SK-N-SH (cell line): ENCODE measurements at regions not wholly inside any gene's neighbourhood (a gene's known extent, or its start where the extent isn't known, plus 50 kb on each side); places are given as distances from the start of the nearest gene placed in this dataset.

Experiments used
- CTCF ChIA-PET: fragments of 300-600, 350-600 bp; formaldehyde crosslinking; extraction: SDS; loops from one replicate; lab custom pipeline; 2021; lab: Yijun Ruan, JAX
- POLR2A ChIA-PET: fragments of 350-600 bp; sonication (Branson Sonifier 250); formaldehyde crosslinking; extraction: SDS; loops from one replicate; lab custom pipeline; 2020; ENCODE audit warnings: antibody characterized with exemption, inconsistent platforms; lab: Yijun Ruan, JAX
- DNase-seq: peaks from one replicate; pipeline ENCODE4 v3.0.0; 2012
- H2AFZ ChIP-seq: fragments of 200-600 bp; sonication (generic); 2 replicates; pipeline ENCODE4 v1.8.1; 2016; ENCODE audit warnings: antibody characterized with exemption, mild to moderate bottlenecking, low read depth
- H3F3A ChIP-seq: fragments of 200-600 bp; sonication (generic); replicated peaks from 2 replicates; pipeline ENCODE3; 2016; ENCODE audit warnings: antibody characterized with exemption, mild to moderate bottlenecking; ENCODE audit not compliant: insufficient read depth
- H3K27ac ChIP-seq, 2 experiments: fragments of 200-500 bp in 1 of 2; fragments of 200-600 bp in 1 of 2; sonication (Bioruptor generic) in 1 of 2; sonication (generic), shearing (Covaris generic) in 1 of 2; 2 replicates each; pipeline versions ENCODE4 v1.5.1 to v1.6.1; 2014 to 2016; ENCODE audit warnings: low read depth in 2 of 2, inconsistent platforms in 1 of 2, low read length in 1 of 2, mild to moderate bottlenecking in 1 of 2, mixed read lengths in 1 of 2
- H3K27me3 ChIP-seq: fragments of 200-600 bp; sonication (generic), shearing (Covaris generic); 2 replicates; pipeline ENCODE4 v1.6.1; 2016; ENCODE audit warnings: mixed run types; ENCODE audit not compliant: insufficient read depth
- H3K36me3 ChIP-seq, 2 experiments: fragments of 200-500 bp in 1 of 2; fragments of 200-600 bp in 1 of 2; sonication (Bioruptor generic) in 1 of 2; sonication (generic) in 1 of 2; replicated peaks in 1 of 2; 2 replicates each; pipeline versions ENCODE3 to v1.5.1; 2014 to 2016; ENCODE audit warnings: low read length in 1 of 2, mild to moderate bottlenecking in 1 of 2; ENCODE audit not compliant: insufficient read depth in 2 of 2, control insufficient read depth in 1 of 2
- H3K4me1 ChIP-seq, 2 experiments: fragments of 200-500 bp in 1 of 2; fragments of 200-600 bp in 1 of 2; sonication (Bioruptor generic) in 1 of 2; sonication (generic), shearing (Covaris generic) in 1 of 2; 2 replicates each; pipeline versions ENCODE4 v1.5.1 to v1.6.1; 2014 to 2016; ENCODE audit warnings: low read depth in 1 of 2, low read length in 1 of 2, mixed run types in 1 of 2; ENCODE audit not compliant: insufficient read depth in 2 of 2, control insufficient read depth in 1 of 2
- H3K4me2 ChIP-seq: fragments of 200-600 bp; sonication (generic), shearing (Covaris generic); 2 replicates; pipeline ENCODE4 v1.6.1; 2017; ENCODE audit warnings: mixed run types
- H3K4me3 ChIP-seq, 2 experiments: fragments of 200-500 bp in 1 of 2; fragments of 200-600 bp in 1 of 2; sonication (Bioruptor generic) in 1 of 2; sonication (generic), shearing (Covaris generic) in 1 of 2; 2 replicates each; pipeline versions ENCODE4 v1.5.1 to v1.8.1; 2014 to 2016; ENCODE audit warnings: low read depth in 2 of 2, inconsistent platforms in 1 of 2, low read length in 1 of 2, mild to moderate bottlenecking in 1 of 2, mixed read lengths in 1 of 2, moderate library complexity in 1 of 2
- H3K79me2 ChIP-seq: fragments of 200-600 bp; sonication (generic); 2 replicates; pipeline ENCODE4 v1.8.1; 2017; ENCODE audit warnings: mild to moderate bottlenecking; ENCODE audit not compliant: insufficient read depth
- H3K9ac ChIP-seq: fragments of 200-600 bp; sonication (generic); 2 replicates; pipeline ENCODE4 v1.6.1; 2017; ENCODE audit warnings: mixed run types
- H3K9me2 ChIP-seq: fragments of 200-600 bp; sonication (generic); 2 replicates; pipeline ENCODE4 v1.6.1; 2017; ENCODE audit warnings: mixed run types
- H3K9me3 ChIP-seq: fragments of 200-600 bp; sonication (generic); 2 replicates; pipeline ENCODE4 v1.6.1; 2017; ENCODE audit warnings: mixed run types, mild to moderate bottlenecking, moderate library complexity
- H4K20me1 ChIP-seq: fragments of 200-600 bp; sonication (generic); 2 replicates; pipeline ENCODE4 v1.6.1; 2017; ENCODE audit warnings: mild to moderate bottlenecking, mixed run types; ENCODE audit not compliant: insufficient read depth
- FOXJ3 ChIP-seq: sonication (generic); formaldehyde crosslinking; IDR thresholded peaks from 2 replicates; pipeline ENCODE4 v1.5.1; 2020; ENCODE audit warnings: mild to moderate bottlenecking, missing genetic modification reagents
- GATA2 ChIP-seq: sonication (generic); formaldehyde crosslinking; IDR thresholded peaks from 2 replicates; pipeline ENCODE4 v1.5.0; 2020; ENCODE audit warnings: mild to moderate bottlenecking, missing genetic modification reagents
- MXI1 ChIP-seq: IDR thresholded peaks from 2 replicates; pipeline ENCODE4 v1.6.1; 2012; ENCODE audit warnings: mild to moderate bottlenecking, low read depth, low read length, improper control_type of control experiment
- NFIC ChIP-seq: IDR thresholded peaks from 2 replicates; pipeline ENCODE4 v1.4.0; 2012; ENCODE audit warnings: borderline replicate concordance
- RCOR1 ChIP-seq: fragments of 150-350 bp; IDR thresholded peaks from 2 replicates; pipeline ENCODE4 v1.6.1; 2017; ENCODE audit warnings: antibody characterized with exemption, low read length
- SIN3A ChIP-seq: IDR thresholded peaks from 2 replicates; pipeline ENCODE4 v1.6.1; 2012; ENCODE audit warnings: low read depth, mild to moderate bottlenecking, low read length, moderate library complexity, borderline replicate concordance
- WGBS: methylation state at CpG from one replicate; pipeline ENCODE4 v1.1.6; 2017; ENCODE audit warnings: low lambda C conversion rate; 5-methylcytosine and 5-hydroxymethylcytosine counted together
- TF ChIP-seq, protein P1 (sequence below): fragments of 200-600 bp; sonication (generic); IDR thresholded peaks from 2 replicates; pipeline ENCODE4 v1.6.1; 2017; ENCODE audit warnings: antibody characterized with exemption, mild to moderate bottlenecking, moderate library complexity
- TF ChIP-seq, protein P2 (sequence below): IDR thresholded peaks from 2 replicates; pipeline ENCODE4 v1.6.1; 2012; ENCODE audit warnings: mild to moderate bottlenecking, low read depth, low read length, moderate library complexity

GRCh38 chr9:85163825-85164224, 494.3 kb downstream of the NTRK2 start:
- ChIA-PET CTCF (interaction anchor here (0.6 kb wide), 1 partner anchor 31 kb away, joined by 3 read pairs; no protein-coding TSS in a partner anchor), POLR2A (no interaction called here)
- no peak overlapping the region for H3K4me3 ChIP-seq
- no peaks in the 10 kb centered on the region for H3K27me3 ChIP-seq
- H3K79me2 ChIP-seq: no peaks in the 10 kb centered on the region
- WGBS: 41% methylated on average over 2 of the region's 2 CpGs
- TF ChIP-seq MXI1 (no peak), NFIC (no peak), FOXJ3 (CRISPR knock-in tag) (no peak)
- TF ChIP-seq, protein P1, sequence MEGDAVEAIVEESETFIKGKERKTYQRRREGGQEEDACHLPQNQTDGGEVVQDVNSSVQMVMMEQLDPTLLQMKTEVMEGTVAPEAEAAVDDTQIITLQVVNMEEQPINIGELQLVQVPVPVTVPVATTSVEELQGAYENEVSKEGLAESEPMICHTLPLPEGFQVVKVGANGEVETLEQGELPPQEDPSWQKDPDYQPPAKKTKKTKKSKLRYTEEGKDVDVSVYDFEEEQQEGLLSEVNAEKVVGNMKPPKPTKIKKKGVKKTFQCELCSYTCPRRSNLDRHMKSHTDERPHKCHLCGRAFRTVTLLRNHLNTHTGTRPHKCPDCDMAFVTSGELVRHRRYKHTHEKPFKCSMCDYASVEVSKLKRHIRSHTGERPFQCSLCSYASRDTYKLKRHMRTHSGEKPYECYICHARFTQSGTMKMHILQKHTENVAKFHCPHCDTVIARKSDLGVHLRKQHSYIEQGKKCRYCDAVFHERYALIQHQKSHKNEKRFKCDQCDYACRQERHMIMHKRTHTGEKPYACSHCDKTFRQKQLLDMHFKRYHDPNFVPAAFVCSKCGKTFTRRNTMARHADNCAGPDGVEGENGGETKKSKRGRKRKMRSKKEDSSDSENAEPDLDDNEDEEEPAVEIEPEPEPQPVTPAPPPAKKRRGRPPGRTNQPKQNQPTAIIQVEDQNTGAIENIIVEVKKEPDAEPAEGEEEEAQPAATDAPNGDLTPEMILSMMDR: no peak
- no peak overlapping the region for H3K9ac ChIP-seq
- no peaks in the 10 kb centered on the region for H3K9me2 ChIP-seq
- no peak overlapping the region for H3K4me2 ChIP-seq
- no peaks in the 10 kb centered on the region for H4K20me1 ChIP-seq
- H3F3A ChIP-seq: no peaks in the 10 kb centered on the region
- H3K9me3 ChIP-seq: no peaks in the 10 kb centered on the region
- H2AFZ ChIP-seq: no peak overlapping the region
- no peaks in the 10 kb centered on the region for H3K36me3 ChIP-seq
- no peak for DNase-seq
- H3K27ac ChIP-seq: no peak overlapping the region
- peaks cover 0 to 1% of the 10 kb centered on the region in 2 experiments; a peak in 2 of 4 replicates for H3K4me1 ChIP-seq

DNA sequence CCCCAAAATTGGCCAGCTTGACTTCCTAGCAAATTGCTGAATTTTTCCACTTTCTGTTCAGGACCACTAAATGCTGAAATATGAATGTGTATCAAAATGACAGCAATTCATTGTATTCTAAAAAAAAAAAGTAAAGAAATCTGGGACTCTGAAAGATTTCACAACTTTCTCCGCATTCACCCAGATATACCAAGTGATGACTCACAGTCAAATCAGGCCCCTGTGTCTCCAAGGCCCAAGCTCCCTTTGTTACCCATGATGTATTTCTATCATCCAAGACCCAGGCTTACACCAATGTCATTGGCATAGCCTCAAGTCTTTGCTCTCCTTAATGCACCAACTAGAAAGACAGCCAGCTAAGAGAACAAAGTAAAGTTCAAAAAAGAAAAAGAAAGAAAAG, 493.9 kb downstream of the NTRK2 start:
- no peak for TF ChIP-seq SIN3A
- no peak for TF ChIP-seq RCOR1
- TF ChIP-seq GATA2: no peak
- TF ChIP-seq, protein P2, sequence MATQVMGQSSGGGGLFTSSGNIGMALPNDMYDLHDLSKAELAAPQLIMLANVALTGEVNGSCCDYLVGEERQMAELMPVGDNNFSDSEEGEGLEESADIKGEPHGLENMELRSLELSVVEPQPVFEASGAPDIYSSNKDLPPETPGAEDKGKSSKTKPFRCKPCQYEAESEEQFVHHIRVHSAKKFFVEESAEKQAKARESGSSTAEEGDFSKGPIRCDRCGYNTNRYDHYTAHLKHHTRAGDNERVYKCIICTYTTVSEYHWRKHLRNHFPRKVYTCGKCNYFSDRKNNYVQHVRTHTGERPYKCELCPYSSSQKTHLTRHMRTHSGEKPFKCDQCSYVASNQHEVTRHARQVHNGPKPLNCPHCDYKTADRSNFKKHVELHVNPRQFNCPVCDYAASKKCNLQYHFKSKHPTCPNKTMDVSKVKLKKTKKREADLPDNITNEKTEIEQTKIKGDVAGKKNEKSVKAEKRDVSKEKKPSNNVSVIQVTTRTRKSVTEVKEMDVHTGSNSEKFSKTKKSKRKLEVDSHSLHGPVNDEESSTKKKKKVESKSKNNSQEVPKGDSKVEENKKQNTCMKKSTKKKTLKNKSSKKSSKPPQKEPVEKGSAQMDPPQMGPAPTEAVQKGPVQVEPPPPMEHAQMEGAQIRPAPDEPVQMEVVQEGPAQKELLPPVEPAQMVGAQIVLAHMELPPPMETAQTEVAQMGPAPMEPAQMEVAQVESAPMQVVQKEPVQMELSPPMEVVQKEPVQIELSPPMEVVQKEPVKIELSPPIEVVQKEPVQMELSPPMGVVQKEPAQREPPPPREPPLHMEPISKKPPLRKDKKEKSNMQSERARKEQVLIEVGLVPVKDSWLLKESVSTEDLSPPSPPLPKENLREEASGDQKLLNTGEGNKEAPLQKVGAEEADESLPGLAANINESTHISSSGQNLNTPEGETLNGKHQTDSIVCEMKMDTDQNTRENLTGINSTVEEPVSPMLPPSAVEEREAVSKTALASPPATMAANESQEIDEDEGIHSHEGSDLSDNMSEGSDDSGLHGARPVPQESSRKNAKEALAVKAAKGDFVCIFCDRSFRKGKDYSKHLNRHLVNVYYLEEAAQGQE: no peak
- Histone ChIP-seq H3K27ac (no peak overlapping the region), H3K4me2 (no peak overlapping the region), H3K9me3 (no peaks in the 10 kb centered on the region), H3K4me3 (no peak overlapping the region), H2AFZ (no peak overlapping the region), H3K4me1 (peaks cover 0 to 5% of the 10 kb centered on the region in 2 experiments; a peak in 2 of 4 replicates), H3K9me2 (no peaks in the 10 kb centered on the region), H3K79me2 (no peaks in the 10 kb centered on the region), H3K36me3 (no peaks in the 10 kb centered on the region), H3K27me3 (no peaks in the 10 kb centered on the region), H4K20me1 (no peaks in the 10 kb centered on the region), H3K9ac (no peak overlapping the region), H3F3A (no peaks in the 10 kb centered on the region)
- WGBS: 50% methylated on average over 1 of the region's 1 CpG
- POLR2A ChIA-PET: no interaction called here
- DNase-seq: no peak
- CTCF ChIA-PET: interaction anchor here (0.6 kb wide), 1 partner anchor 30 kb away, joined by 3 read pairs; no protein-coding TSS in a partner anchor
